HL-60 (cell line): ENCODE measurements at regions not wholly inside any gene's neighbourhood (a gene's known extent, or its start where the extent isn't known, plus 50 kb on each side); places are given as distances from the start of the nearest gene placed in this dataset.
A peak's percentile ranks its signal among the peaks of the same experiment; 100 is the strongest.

Experiments used
- DNase-seq, 2 experiments: peaks; one replicate each; pipeline ENCODE4 v3.0.0-alpha.2; 2010 to 2020; ENCODE audit warnings: low read depth in 1 of 2, low spot score in 1 of 2
- H3K27ac ChIP-seq: fragments of 250-450 bp; sonication (Bioruptor Pico); replicated peaks from 2 replicates; pipeline ENCODE4 v1.5.1; 2020; ENCODE audit warnings: mild to moderate bottlenecking, moderate library complexity
- H3K27me3 ChIP-seq: fragments of 250-450 bp; sonication (Bioruptor Pico); 2 replicates; pipeline ENCODE4 v1.5.1; 2021; ENCODE audit warnings: mild to moderate bottlenecking, moderate library complexity; ENCODE audit not compliant: insufficient read depth, poor library complexity, severe bottlenecking
- H3K4me3 ChIP-seq: replicated peaks from 2 replicates; pipeline ENCODE4 v1.5.1; 2011; ENCODE audit warnings: mild to moderate bottlenecking, control low read depth, low read length; ENCODE audit not compliant: insufficient read depth
- GABPA ChIP-seq: IDR thresholded peaks from 2 replicates; pipeline ENCODE4 v1.6.1; 2012; ENCODE audit warnings: low read depth
- POLR2AphosphoS5 ChIP-seq: IDR thresholded peaks from 2 replicates; pipeline ENCODE4 v1.6.1; 2012; ENCODE audit warnings: low read depth
- SPI1 ChIP-seq: IDR thresholded peaks from 2 replicates; pipeline ENCODE4 v1.6.1; 2012; ENCODE audit warnings: low read depth, mild to moderate bottlenecking, borderline replicate concordance
- TF ChIP-seq, protein P1 (sequence below): IDR thresholded peaks from one replicate; pipeline ENCODE4 v1.5.1; 2011; ENCODE audit warnings: low read length, control low read depth, inconsistent platforms; ENCODE audit not compliant: insufficient read depth
- TF ChIP-seq, protein P2 (sequence below): IDR thresholded peaks from 2 replicates; pipeline ENCODE4 v1.6.1; 2012; ENCODE audit warnings: low read depth; ENCODE audit not compliant: insufficient replicate concordance

DNA sequence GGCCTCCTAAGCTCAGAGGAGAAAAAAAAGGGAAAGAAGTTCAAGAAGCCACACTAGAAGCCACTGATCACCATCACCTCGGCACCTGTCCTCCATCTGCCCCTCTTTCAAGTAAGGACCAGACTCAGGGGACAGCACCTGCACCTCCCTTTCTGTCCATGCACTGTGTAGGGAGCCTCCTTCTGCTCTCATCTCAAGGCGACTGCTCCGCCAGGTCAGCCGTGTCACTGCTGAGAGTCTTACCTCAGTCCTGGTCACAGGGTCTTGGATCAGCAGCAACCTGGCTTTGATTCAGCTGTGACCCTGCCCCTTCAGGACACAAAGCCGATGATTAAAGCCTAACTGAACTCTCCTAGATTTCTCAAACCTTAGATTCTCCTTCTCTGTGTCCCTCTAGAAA is 101.5 kb downstream of the ZNF280B start:
- DNase-seq: no peak
- Histone ChIP-seq H3K27me3 (no peaks in the 10 kb centered on the region), H3K27ac (no peak overlapping the region), H3K4me3 (no peak overlapping the region)
- TF ChIP-seq, protein P1, sequence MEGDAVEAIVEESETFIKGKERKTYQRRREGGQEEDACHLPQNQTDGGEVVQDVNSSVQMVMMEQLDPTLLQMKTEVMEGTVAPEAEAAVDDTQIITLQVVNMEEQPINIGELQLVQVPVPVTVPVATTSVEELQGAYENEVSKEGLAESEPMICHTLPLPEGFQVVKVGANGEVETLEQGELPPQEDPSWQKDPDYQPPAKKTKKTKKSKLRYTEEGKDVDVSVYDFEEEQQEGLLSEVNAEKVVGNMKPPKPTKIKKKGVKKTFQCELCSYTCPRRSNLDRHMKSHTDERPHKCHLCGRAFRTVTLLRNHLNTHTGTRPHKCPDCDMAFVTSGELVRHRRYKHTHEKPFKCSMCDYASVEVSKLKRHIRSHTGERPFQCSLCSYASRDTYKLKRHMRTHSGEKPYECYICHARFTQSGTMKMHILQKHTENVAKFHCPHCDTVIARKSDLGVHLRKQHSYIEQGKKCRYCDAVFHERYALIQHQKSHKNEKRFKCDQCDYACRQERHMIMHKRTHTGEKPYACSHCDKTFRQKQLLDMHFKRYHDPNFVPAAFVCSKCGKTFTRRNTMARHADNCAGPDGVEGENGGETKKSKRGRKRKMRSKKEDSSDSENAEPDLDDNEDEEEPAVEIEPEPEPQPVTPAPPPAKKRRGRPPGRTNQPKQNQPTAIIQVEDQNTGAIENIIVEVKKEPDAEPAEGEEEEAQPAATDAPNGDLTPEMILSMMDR: no peak
- TF ChIP-seq POLR2AphosphoS5: no peak
- TF ChIP-seq SPI1: no peak
- no peak for TF ChIP-seq GABPA
- TF ChIP-seq, protein P2, sequence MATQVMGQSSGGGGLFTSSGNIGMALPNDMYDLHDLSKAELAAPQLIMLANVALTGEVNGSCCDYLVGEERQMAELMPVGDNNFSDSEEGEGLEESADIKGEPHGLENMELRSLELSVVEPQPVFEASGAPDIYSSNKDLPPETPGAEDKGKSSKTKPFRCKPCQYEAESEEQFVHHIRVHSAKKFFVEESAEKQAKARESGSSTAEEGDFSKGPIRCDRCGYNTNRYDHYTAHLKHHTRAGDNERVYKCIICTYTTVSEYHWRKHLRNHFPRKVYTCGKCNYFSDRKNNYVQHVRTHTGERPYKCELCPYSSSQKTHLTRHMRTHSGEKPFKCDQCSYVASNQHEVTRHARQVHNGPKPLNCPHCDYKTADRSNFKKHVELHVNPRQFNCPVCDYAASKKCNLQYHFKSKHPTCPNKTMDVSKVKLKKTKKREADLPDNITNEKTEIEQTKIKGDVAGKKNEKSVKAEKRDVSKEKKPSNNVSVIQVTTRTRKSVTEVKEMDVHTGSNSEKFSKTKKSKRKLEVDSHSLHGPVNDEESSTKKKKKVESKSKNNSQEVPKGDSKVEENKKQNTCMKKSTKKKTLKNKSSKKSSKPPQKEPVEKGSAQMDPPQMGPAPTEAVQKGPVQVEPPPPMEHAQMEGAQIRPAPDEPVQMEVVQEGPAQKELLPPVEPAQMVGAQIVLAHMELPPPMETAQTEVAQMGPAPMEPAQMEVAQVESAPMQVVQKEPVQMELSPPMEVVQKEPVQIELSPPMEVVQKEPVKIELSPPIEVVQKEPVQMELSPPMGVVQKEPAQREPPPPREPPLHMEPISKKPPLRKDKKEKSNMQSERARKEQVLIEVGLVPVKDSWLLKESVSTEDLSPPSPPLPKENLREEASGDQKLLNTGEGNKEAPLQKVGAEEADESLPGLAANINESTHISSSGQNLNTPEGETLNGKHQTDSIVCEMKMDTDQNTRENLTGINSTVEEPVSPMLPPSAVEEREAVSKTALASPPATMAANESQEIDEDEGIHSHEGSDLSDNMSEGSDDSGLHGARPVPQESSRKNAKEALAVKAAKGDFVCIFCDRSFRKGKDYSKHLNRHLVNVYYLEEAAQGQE: no peak

GRCh38 chr22:22408269-22408668 is 100.3 kb downstream of the ZNF280B start:
- Histone ChIP-seq H3K27ac (no peak overlapping the region), H3K4me3 (no peak overlapping the region), H3K27me3 (no peaks in the 10 kb centered on the region)
- DNase-seq: no peak
- TF ChIP-seq, protein P1: no peak
- no peak for TF ChIP-seq GABPA
- TF ChIP-seq, protein P2: no peak
- no peak for TF ChIP-seq POLR2AphosphoS5
- TF ChIP-seq SPI1: no peak

GRCh38 chr22:22408731-22409696 is 99.5 kb downstream of the ZNF280B start:
- peak in 1 of 2 experiments; percentile 48 for DNase-seq
- no peak overlapping the region for H3K27ac ChIP-seq
- no peak for TF ChIP-seq POLR2AphosphoS5
- TF ChIP-seq, protein P1: no peak
- TF ChIP-seq, protein P2: no peak
- TF ChIP-seq SPI1: no peak
- TF ChIP-seq GABPA: no peak
- no peak overlapping the region for H3K4me3 ChIP-seq
- no peaks in the 10 kb centered on the region for H3K27me3 ChIP-seq
